ENCODE measurements at regions not wholly inside any gene's neighbourhood (a gene's known extent, or its start where the extent isn't known, plus 50 kb on each side); places are given as distances from the start of the nearest gene placed in this dataset.
A peak's percentile ranks its signal among the peaks of the same experiment; 100 is the strongest.

DNA sequence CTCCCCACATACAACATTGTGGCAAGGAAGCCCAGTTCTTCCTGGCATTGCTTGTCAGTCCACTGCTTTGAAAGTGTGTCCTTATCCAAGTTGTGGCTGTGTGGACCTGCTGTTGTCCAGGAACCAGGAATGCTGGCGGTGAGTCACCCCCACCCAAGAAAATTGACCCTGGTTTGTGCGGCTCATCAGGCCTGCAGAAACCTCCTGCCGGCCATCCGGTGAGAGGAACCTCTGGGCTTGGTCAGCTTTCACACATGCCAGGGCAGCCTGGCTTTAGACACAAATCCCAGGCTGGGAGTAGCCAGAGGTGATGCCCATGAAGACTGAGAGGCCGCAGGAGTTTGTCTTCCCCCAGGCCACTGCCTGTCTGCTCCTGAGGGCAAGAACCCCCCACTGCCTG is 223.6 kb downstream of the TTLL2 start:
- no peaks in the 10 kb centered on the region for H3K4me1 ChIP-seq (ENCODE audit: control insufficient read depth, insufficient read depth, low read length)
- POLR2A ChIA-PET: no interaction called here

DNA sequence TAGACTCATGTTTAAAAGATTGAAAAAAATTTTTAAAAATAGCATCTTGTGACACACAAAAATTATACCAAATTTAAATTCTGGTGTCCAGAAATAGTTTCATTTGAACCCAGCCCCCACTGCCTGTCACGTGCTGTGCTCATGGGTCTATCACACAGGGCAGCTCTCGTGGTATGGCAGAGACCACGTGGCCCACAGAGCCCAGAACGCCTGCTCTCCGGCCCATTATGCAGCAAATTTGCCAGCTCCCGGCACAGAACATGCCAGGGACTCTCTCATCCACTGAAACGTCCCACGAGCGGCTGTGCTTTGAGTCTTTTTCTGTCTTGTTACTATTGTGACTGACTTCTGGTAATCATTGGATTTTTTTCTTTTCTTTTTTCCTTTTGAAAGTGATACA is 224.3 kb downstream of the TTLL2 start:
- TF ChIP-seq ZNF791 (tag by site-specific recombination; IDR thresholded peaks at IDR 0.05): no peak
- no peak for TF ChIP-seq ZSCAN16 (tag by site-specific recombination; IDR thresholded peaks at IDR 0.05)
- Histone ChIP-seq H3K4me3 (ENCODE audit: low read depth, low read length) (no peak overlapping the region), H3K27ac (ENCODE audit: extremely low read depth, low read depth, low read length) (no peak overlapping the region), H3K36me3 (ENCODE audit: control insufficient read depth in 2 of 2, insufficient read depth in 1 of 2, low read length in 2 of 2) (no peaks in the 10 kb centered on the region), H3K9me3 (ENCODE audit: control insufficient read depth, insufficient read depth, low read depth, low read length) (no peaks in the 10 kb centered on the region), H3K4me1 (ENCODE audit: control insufficient read depth, insufficient read depth, low read length) (no peaks in the 10 kb centered on the region)
- ChIA-PET CTCF (no interaction called here), POLR2A (no interaction called here)

More for the DNA sequence above, 223.6 kb downstream of the TTLL2 start:
- no peak overlapping the region for H3K27ac ChIP-seq (ENCODE audit: extremely low read depth, low read depth, low read length)
- no peaks in the 10 kb centered on the region for H3K36me3 ChIP-seq (ENCODE audit: control insufficient read depth in 2 of 2, insufficient read depth in 1 of 2, low read length in 2 of 2)
- H3K4me3 ChIP-seq (ENCODE audit: low read depth, low read length): no peak overlapping the region
- H3K9me3 ChIP-seq (ENCODE audit: control insufficient read depth, insufficient read depth, low read depth, low read length): no peaks in the 10 kb centered on the region
- CTCF ChIA-PET: no interaction called here
- TF ChIP-seq, protein P1, sequence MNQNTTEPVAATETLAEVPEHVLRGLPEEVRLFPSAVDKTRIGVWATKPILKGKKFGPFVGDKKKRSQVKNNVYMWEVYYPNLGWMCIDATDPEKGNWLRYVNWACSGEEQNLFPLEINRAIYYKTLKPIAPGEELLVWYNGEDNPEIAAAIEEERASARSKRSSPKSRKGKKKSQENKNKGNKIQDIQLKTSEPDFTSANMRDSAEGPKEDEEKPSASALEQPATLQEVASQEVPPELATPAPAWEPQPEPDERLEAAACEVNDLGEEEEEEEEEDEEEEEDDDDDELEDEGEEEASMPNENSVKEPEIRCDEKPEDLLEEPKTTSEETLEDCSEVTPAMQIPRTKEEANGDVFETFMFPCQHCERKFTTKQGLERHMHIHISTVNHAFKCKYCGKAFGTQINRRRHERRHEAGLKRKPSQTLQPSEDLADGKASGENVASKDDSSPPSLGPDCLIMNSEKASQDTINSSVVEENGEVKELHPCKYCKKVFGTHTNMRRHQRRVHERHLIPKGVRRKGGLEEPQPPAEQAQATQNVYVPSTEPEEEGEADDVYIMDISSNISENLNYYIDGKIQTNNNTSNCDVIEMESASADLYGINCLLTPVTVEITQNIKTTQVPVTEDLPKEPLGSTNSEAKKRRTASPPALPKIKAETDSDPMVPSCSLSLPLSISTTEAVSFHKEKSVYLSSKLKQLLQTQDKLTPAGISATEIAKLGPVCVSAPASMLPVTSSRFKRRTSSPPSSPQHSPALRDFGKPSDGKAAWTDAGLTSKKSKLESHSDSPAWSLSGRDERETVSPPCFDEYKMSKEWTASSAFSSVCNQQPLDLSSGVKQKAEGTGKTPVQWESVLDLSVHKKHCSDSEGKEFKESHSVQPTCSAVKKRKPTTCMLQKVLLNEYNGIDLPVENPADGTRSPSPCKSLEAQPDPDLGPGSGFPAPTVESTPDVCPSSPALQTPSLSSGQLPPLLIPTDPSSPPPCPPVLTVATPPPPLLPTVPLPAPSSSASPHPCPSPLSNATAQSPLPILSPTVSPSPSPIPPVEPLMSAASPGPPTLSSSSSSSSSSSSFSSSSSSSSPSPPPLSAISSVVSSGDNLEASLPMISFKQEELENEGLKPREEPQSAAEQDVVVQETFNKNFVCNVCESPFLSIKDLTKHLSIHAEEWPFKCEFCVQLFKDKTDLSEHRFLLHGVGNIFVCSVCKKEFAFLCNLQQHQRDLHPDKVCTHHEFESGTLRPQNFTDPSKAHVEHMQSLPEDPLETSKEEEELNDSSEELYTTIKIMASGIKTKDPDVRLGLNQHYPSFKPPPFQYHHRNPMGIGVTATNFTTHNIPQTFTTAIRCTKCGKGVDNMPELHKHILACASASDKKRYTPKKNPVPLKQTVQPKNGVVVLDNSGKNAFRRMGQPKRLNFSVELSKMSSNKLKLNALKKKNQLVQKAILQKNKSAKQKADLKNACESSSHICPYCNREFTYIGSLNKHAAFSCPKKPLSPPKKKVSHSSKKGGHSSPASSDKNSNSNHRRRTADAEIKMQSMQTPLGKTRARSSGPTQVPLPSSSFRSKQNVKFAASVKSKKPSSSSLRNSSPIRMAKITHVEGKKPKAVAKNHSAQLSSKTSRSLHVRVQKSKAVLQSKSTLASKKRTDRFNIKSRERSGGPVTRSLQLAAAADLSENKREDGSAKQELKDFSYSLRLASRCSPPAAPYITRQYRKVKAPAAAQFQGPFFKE (tag by site-specific recombination; IDR thresholded peaks at IDR 0.05; ENCODE audit: borderline replicate concordance): no peak
- TF ChIP-seq ELK4 (IDR thresholded peaks at IDR 0.05; ENCODE audit: borderline replicate concordance, low read depth, low read length): no peak
- no peak for TF ChIP-seq ZNF391 (tag by site-specific recombination; IDR thresholded peaks at IDR 0.05; ENCODE audit: borderline replicate concordance, low read depth)
- no peak for TF ChIP-seq ZNF639 (tag by site-specific recombination; IDR thresholded peaks at IDR 0.05)
- TF ChIP-seq ZNF658 (tag by site-specific recombination; IDR thresholded peaks at IDR 0.05): no peak
- TF ChIP-seq ZNF266 (tag by site-specific recombination; IDR thresholded peaks at IDR 0.05; ENCODE audit: low read depth): no peak

- POLR2A ChIA-PET: no interaction called here
- H3K4me3 ChIP-seq (ENCODE audit: low read depth, low read length): no peak overlapping the region
- CTCF ChIA-PET: no interaction called here
- TF ChIP-seq KLF1 (tag by site-specific recombination; IDR thresholded peaks at IDR 0.05) (peak; percentile 71), ZNF704 (tag by site-specific recombination; IDR thresholded peaks at IDR 0.05) (no peak), ZFHX2 (tag by site-specific recombination; conservative IDR thresholded peaks at IDR 0.05) (no peak), ELK4 (IDR thresholded peaks at IDR 0.05; ENCODE audit: borderline replicate concordance, low read depth, low read length) (no peak), GLIS1 (tag by site-specific recombination; IDR thresholded peaks at IDR 0.05) (0 out of 2 replicates have a peak, but pooled peaks have one; percentile 33), ZNF350 (tag by site-specific recombination; IDR thresholded peaks at IDR 0.05) (no peak), ZNF629 (tag by site-specific recombination; IDR thresholded peaks at IDR 0.05) (no peak), ZNF341 (tag by site-specific recombination; IDR thresholded peaks at IDR 0.05; ENCODE audit: low read depth) (no peak), ZNF623 (tag by site-specific recombination; IDR thresholded peaks at IDR 0.05) (no peak), ZNF311 (tag by site-specific recombination; IDR thresholded peaks at IDR 0.05; ENCODE audit: borderline replicate concordance) (no peak), EGR2 (tag by site-specific recombination; IDR thresholded peaks at IDR 0.05; ENCODE audit: low read depth) (no peak), BCL11B (tag by site-specific recombination; IDR thresholded peaks at IDR 0.05; ENCODE audit: low read depth) (no peak)
Observed at GRCh38 chr6:167550941-167551627, 226.2 kb downstream of the TTLL2 start.

More at GRCh38 chr6:167550941-167551627, 226.2 kb downstream of the TTLL2 start:
- Histone ChIP-seq H3K9me3 (ENCODE audit: control insufficient read depth, insufficient read depth, low read depth, low read length) (no peaks in the 10 kb centered on the region), H3K4me1 (ENCODE audit: control insufficient read depth, insufficient read depth, low read length) (no peaks in the 10 kb centered on the region), H3K36me3 (ENCODE audit: control insufficient read depth in 2 of 2, insufficient read depth in 1 of 2, low read length in 2 of 2) (no peaks in the 10 kb centered on the region), H3K27ac (ENCODE audit: extremely low read depth, low read depth, low read length) (no peak overlapping the region)

Measured in HEK293 (cell line).